ENCODE measurements at regions not wholly inside any gene's neighbourhood (a gene's known extent, or its start where the extent isn't known, plus 50 kb on each side); places are given as distances from the start of the nearest gene placed in this dataset.

GRCh38 chr5:154608531-154609011, 130.5 kb upstream of the HAND1 start:
- peaks cover 69% of the 10 kb centered on the region for H3K27me3 Mint-ChIP-seq (ENCODE audit: insufficient read depth)
- H3K9me3 ChIP-seq (ENCODE audit: control insufficient read depth, low read length), result no peaks in the 10 kb centered on the region
- WGBS, 2 experiments (ENCODE audit: insufficient coverage in 1 of 2, insufficient read length in 1 of 2), result 8 to 21% methylated on average over 3 to 7 of the region's 7 CpGs
- H3K36me3 Mint-ChIP-seq (ENCODE audit: low read depth), result no peaks in the 10 kb centered on the region
- peaks cover 30% of the 10 kb centered on the region for H3K4me1 Mint-ChIP-seq
- peak overlapping the region; percentile 18 for H3K4me3 Mint-ChIP-seq
- H3K27ac Mint-ChIP-seq, result peak overlapping the region; percentile 61
- peak overlapping the region; percentile 20 for H3K4me3 ChIP-seq (ENCODE audit: low read length)
- peak; percentile 78 for DNase-seq
- H3K4me1 ChIP-seq (ENCODE audit: control insufficient read depth, insufficient read depth, low read length), result peaks cover 5% of the 10 kb centered on the region
- no peaks in the 10 kb centered on the region for H3K36me3 ChIP-seq (ENCODE audit: control insufficient read depth, insufficient read depth, low read length)
- H3K27ac ChIP-seq (ENCODE audit: low read depth, low read length), result no peak overlapping the region
- TF ChIP-seq CTCF (conservative IDR thresholded peaks at IDR 0.05), result no peak
- peaks cover 1% of the 10 kb centered on the region for H3K9me3 Mint-ChIP-seq
- peaks cover 47% of the 10 kb centered on the region for H3K27me3 ChIP-seq (ENCODE audit: control insufficient read depth, insufficient read depth, low read length, poor library complexity, severe bottlenecking)
- no peak overlapping the region for H3K9ac ChIP-seq (ENCODE audit: extremely low read depth, low read length, poor library complexity, severe bottlenecking)

- DNase-seq, result no peak
- peaks cover 5% of the 10 kb centered on the region for H3K4me1 ChIP-seq (ENCODE audit: control insufficient read depth, insufficient read depth, low read length)
- no peak overlapping the region for H3K9ac ChIP-seq (ENCODE audit: extremely low read depth, low read length, poor library complexity, severe bottlenecking)
- H3K9me3 Mint-ChIP-seq, result peaks cover 1% of the 10 kb centered on the region
- H3K27me3 ChIP-seq (ENCODE audit: control insufficient read depth, insufficient read depth, low read length, poor library complexity, severe bottlenecking), result peaks cover 41% of the 10 kb centered on the region
- peaks cover 66% of the 10 kb centered on the region for H3K27me3 Mint-ChIP-seq (ENCODE audit: insufficient read depth)
- no peak overlapping the region for H3K4me3 Mint-ChIP-seq
- no peak overlapping the region for H3K27ac Mint-ChIP-seq
- H3K36me3 Mint-ChIP-seq (ENCODE audit: low read depth), result no peaks in the 10 kb centered on the region
- no peaks in the 10 kb centered on the region for H3K36me3 ChIP-seq (ENCODE audit: control insufficient read depth, insufficient read depth, low read length)
- H3K4me1 Mint-ChIP-seq, result peaks cover 30% of the 10 kb centered on the region
- no peak for TF ChIP-seq CTCF (conservative IDR thresholded peaks at IDR 0.05)
- WGBS, 2 experiments (ENCODE audit: insufficient coverage in 1 of 2, insufficient read length in 1 of 2), result 93% methylated on average over 3 to 4 of the region's 4 CpGs
- H3K4me3 ChIP-seq (ENCODE audit: low read length), result no peak overlapping the region
- no peaks in the 10 kb centered on the region for H3K9me3 ChIP-seq (ENCODE audit: control insufficient read depth, low read length)
- H3K27ac ChIP-seq (ENCODE audit: low read depth, low read length), result no peak overlapping the region
Measured at GRCh38 chr5:154607746-154608145, 129.7 kb upstream of the HAND1 start.

- no peak for DNase-seq
- no peaks in the 10 kb centered on the region for H3K36me3 Mint-ChIP-seq (ENCODE audit: low read depth)
- H3K27ac Mint-ChIP-seq, result no peak overlapping the region
- H3K27me3 Mint-ChIP-seq (ENCODE audit: insufficient read depth), result peaks cover 60% of the 10 kb centered on the region
- Histone ChIP-seq H3K9me3 (ENCODE audit: control insufficient read depth, low read length) (no peaks in the 10 kb centered on the region), H3K4me3 (ENCODE audit: low read length) (no peak overlapping the region), H3K9ac (ENCODE audit: extremely low read depth, low read length, poor library complexity, severe bottlenecking) (no peak overlapping the region), H3K27me3 (ENCODE audit: control insufficient read depth, insufficient read depth, low read length, poor library complexity, severe bottlenecking) (peaks cover 26% of the 10 kb centered on the region), H3K27ac (ENCODE audit: low read depth, low read length) (no peak overlapping the region), H3K4me1 (ENCODE audit: control insufficient read depth, insufficient read depth, low read length) (peaks cover 5% of the 10 kb centered on the region), H3K36me3 (ENCODE audit: control insufficient read depth, insufficient read depth, low read length) (no peaks in the 10 kb centered on the region)
- H3K9me3 Mint-ChIP-seq, result peaks cover 1% of the 10 kb centered on the region
- H3K4me3 Mint-ChIP-seq, result no peak overlapping the region
- no peak for TF ChIP-seq CTCF (conservative IDR thresholded peaks at IDR 0.05)
- WGBS, 2 experiments (ENCODE audit: insufficient coverage in 1 of 2, insufficient read length in 1 of 2), result 68 to 75% methylated on average over 4 of the region's 4 CpGs
- H3K4me1 Mint-ChIP-seq, result peaks cover 26% of the 10 kb centered on the region
Measured at GRCh38 chr5:154606246-154606645, 128.2 kb upstream of the HAND1 start.
